ENCODE measurements at regions not wholly inside any gene's neighbourhood (a gene's known extent, or its start where the extent isn't known, plus 50 kb on each side); places are given as distances from the start of the nearest gene placed in this dataset.

DNA sequence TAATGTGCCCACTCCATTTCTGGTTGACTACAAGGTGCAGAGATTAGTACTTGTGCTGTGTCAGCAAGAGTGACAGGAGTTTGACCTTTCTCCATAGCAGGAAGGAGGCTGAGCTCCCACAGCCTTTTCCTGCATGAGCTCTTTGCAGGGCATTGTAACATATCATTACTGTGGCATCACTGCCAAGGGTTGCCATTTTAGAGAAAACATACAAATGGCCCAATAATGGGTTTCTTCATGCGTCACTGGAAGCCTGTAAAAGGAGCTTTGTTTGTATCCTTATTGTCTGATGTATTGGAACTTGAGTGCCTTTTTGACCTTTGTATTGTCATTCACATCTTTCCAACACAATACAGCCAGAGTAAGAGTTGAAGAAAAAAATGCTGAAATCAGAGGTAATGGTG, 323.0 kb upstream of the CDIN1 start:
- FAIRE-seq (no peak), ATAC-seq (no peak), DNase-seq (ENCODE audit: low read depth in 1 of 2, low spot score in 1 of 2) (no peak)
- no peaks in the 10 kb centered on the region for H3K4me1 ChIP-seq
- no peak overlapping the region for H3K4me3 ChIP-seq
- TF ChIP-seq MAFK (IDR thresholded peaks at IDR 0.05; ENCODE audit: partially characterized antibody) (peak; percentile 43), RFX5 (IDR thresholded peaks at IDR 0.05) (no peak)
- H3K27ac ChIP-seq, result no peak overlapping the region
- no peaks in the 10 kb centered on the region for H3K9me3 ChIP-seq
- 100% methylated on average over 1 of the region's 1 CpG for WGBS (ENCODE audit: missing lambda C conversion rate)
- CTCF ChIA-PET, result no interaction called here
- POLR2A ChIA-PET, result no interaction called here
- no peak overlapping the region for H3K4me2 ChIP-seq

DNA sequence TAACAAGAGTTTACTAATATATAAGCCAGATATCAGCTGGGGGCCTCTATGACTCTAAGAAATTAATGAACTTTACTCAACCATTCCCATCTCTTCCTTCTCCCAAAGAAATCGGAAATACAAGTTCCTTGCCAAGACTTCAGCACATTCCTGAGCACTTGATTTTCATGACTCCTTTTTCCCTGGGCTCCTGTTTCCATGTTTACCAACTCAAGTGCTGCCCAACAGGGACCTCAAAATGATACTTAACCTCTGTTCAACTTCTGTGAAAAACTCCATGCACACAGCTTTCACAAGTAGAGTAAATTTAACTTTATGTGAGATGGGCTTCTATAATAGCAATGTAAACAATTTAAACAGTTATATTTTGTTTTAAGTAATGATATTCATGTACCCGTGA, 315.8 kb upstream of the CDIN1 start:
- POLR2A ChIA-PET, result no interaction called here

DNA sequence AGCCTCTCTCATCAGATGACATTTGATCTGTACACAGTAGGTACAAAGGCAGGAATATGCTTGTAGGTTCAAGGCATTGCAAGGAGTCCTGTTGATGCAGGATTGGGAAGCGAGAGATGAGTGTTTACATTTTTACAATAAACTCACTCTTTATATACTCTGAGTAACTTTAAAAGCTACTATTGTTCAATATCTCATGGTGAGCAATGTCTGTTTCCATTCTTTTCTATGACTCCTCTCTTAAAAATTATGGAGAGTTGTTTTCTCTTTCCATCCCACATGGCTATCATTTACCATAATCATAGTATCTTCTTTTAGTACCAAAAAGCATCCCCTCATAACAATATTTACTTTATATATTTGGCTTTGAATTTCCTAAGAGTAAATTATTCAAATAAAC, 314.0 kb upstream of the CDIN1 start:
- Histone ChIP-seq H3K27ac (no peak overlapping the region), H3K4me2 (no peak overlapping the region), H3K4me1 (no peaks in the 10 kb centered on the region), H3K4me3 (no peak overlapping the region), H3K9me3 (no peaks in the 10 kb centered on the region)
- no peak for DNase-seq (ENCODE audit: low read depth in 1 of 2, low spot score in 1 of 2)
- FAIRE-seq, result no peak
- ChIA-PET CTCF (no interaction called here), POLR2A (no interaction called here)
- no peak for ATAC-seq
- WGBS (ENCODE audit: missing lambda C conversion rate), result 83% methylated on average over 1 of the region's 1 CpG
- TF ChIP-seq FOXS1 (CRISPR knock-in tag; IDR thresholded peaks at IDR 0.05), result no peak
- TF ChIP-seq, protein P1, sequence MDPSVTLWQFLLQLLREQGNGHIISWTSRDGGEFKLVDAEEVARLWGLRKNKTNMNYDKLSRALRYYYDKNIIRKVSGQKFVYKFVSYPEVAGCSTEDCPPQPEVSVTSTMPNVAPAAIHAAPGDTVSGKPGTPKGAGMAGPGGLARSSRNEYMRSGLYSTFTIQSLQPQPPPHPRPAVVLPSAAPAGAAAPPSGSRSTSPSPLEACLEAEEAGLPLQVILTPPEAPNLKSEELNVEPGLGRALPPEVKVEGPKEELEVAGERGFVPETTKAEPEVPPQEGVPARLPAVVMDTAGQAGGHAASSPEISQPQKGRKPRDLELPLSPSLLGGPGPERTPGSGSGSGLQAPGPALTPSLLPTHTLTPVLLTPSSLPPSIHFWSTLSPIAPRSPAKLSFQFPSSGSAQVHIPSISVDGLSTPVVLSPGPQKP (IDR thresholded peaks at IDR 0.05; ENCODE audit: low read depth, low read length), result no peak
- no peak for TF ChIP-seq SMC3 (IDR thresholded peaks at IDR 0.05)
- TF ChIP-seq REST (IDR thresholded peaks at IDR 0.05), result no peak
- TF ChIP-seq MAZ (IDR thresholded peaks at IDR 0.05; ENCODE audit: borderline replicate concordance, low read depth, low read length), result no peak
- no peak for TF ChIP-seq RARB (CRISPR knock-in tag; IDR thresholded peaks at IDR 0.05)
- TF ChIP-seq FOSL2 (IDR thresholded peaks at IDR 0.05), result no peak
- no peak for TF ChIP-seq FOSL2 (CRISPR knock-in tag; IDR thresholded peaks at IDR 0.05)
- TF ChIP-seq NPAS2 (CRISPR knock-in tag; IDR thresholded peaks at IDR 0.05; ENCODE audit: borderline replicate concordance), result no peak
- no peak for TF ChIP-seq POLR2A (IDR thresholded peaks at IDR 0.05; ENCODE audit: low read length)
- TF ChIP-seq NFE2L2 (conservative IDR thresholded peaks at IDR 0.05; ENCODE audit: low read length), result no peak
- no peak for TF ChIP-seq ZFP36 (IDR thresholded peaks at IDR 0.05; ENCODE audit: borderline replicate concordance, partially characterized antibody)
- no peak for TF ChIP-seq CEBPB (IDR thresholded peaks at IDR 0.05)
- TF ChIP-seq MAX (IDR thresholded peaks at IDR 0.05), result no peak
- TF ChIP-seq, protein P2, sequence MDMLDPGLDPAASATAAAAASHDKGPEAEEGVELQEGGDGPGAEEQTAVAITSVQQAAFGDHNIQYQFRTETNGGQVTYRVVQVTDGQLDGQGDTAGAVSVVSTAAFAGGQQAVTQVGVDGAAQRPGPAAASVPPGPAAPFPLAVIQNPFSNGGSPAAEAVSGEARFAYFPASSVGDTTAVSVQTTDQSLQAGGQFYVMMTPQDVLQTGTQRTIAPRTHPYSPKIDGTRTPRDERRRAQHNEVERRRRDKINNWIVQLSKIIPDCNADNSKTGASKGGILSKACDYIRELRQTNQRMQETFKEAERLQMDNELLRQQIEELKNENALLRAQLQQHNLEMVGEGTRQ (IDR thresholded peaks at IDR 0.05), result no peak
- no peak for TF ChIP-seq CBX2 (IDR thresholded peaks at IDR 0.05; ENCODE audit: borderline replicate concordance, low read depth)
- TF ChIP-seq RCOR1 (IDR thresholded peaks at IDR 0.05; ENCODE audit: low read depth, low read length), result no peak
- TF ChIP-seq, protein P3, sequence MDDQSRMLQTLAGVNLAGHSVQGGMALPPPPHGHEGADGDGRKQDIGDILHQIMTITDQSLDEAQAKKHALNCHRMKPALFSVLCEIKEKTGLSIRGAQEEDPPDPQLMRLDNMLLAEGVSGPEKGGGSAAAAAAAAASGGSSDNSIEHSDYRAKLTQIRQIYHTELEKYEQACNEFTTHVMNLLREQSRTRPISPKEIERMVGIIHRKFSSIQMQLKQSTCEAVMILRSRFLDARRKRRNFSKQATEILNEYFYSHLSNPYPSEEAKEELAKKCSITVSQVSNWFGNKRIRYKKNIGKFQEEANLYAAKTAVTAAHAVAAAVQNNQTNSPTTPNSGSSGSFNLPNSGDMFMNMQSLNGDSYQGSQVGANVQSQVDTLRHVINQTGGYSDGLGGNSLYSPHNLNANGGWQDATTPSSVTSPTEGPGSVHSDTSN (IDR thresholded peaks at IDR 0.05), result no peak
- no peak for TF ChIP-seq ESRRA (IDR thresholded peaks at IDR 0.05; ENCODE audit: borderline replicate concordance, low read length)
- TF ChIP-seq MAFK (IDR thresholded peaks at IDR 0.05; ENCODE audit: partially characterized antibody), result no peak

More for the DNA sequence above, 315.8 kb upstream of the CDIN1 start:
- H3K4me3 ChIP-seq, result no peak overlapping the region
- FAIRE-seq (no peak), DNase-seq (ENCODE audit: low read depth in 1 of 2, low spot score in 1 of 2) (no peak), ATAC-seq (no peak)
- no peak overlapping the region for H3K4me2 ChIP-seq
- TF ChIP-seq MAX (IDR thresholded peaks at IDR 0.05) (no peak), POLR2A (IDR thresholded peaks at IDR 0.05; ENCODE audit: low read length) (no peak), POLR2AphosphoS2 (conservative IDR thresholded peaks at IDR 0.05; ENCODE audit: low read length) (no peak), GATA3 (IDR thresholded peaks at IDR 0.05; ENCODE audit: borderline replicate concordance) (no peak), JUNB (IDR thresholded peaks at IDR 0.05) (no peak), NR3C1 (IDR thresholded peaks at IDR 0.05) (no peak), EHMT2 (IDR thresholded peaks at IDR 0.05; ENCODE audit: low read depth) (no peak), ZFP36 (IDR thresholded peaks at IDR 0.05; ENCODE audit: borderline replicate concordance, partially characterized antibody) (no peak), FOSB (CRISPR knock-in tag; IDR thresholded peaks at IDR 0.05) (no peak), EP300 (IDR thresholded peaks at IDR 0.05) (no peak), RCOR1 (IDR thresholded peaks at IDR 0.05; ENCODE audit: low read depth, low read length) (no peak)
- no peaks in the 10 kb centered on the region for H3K4me1 ChIP-seq
- 78% methylated on average over 2 of the region's 2 CpGs for WGBS (ENCODE audit: missing lambda C conversion rate)
- no peak overlapping the region for H3K27ac ChIP-seq
- CTCF ChIA-PET, result no interaction called here
- no peaks in the 10 kb centered on the region for H3K9me3 ChIP-seq
